Astrocyte (in vitro differentiated cells and primary cell): ENCODE measurements at regions not wholly inside any gene's neighbourhood (a gene's known extent, or its start where the extent isn't known, plus 50 kb on each side); places are given as distances from the start of the nearest gene placed in this dataset.

ENCODE experiments used
- DNase-seq: peaks from one replicate; pipeline ENCODE4 v3.0.0-alpha.2; 2010; ENCODE audit warnings: low read depth
- FAIRE-seq: peaks from 2 replicates; lab custom pipeline; 2011; peaks lifted over from hg19 to GRCh38; lab: Jason Lieb, UNC
- H2AFZ ChIP-seq: 2 replicates; pipeline ENCODE4 v1.6.0; 2012; ENCODE audit warnings: low read depth, low read length, inconsistent platforms
- H3K27ac ChIP-seq: 2 replicates; pipeline ENCODE4 v1.5.1; 2011; ENCODE audit warnings: low read depth, low read length, inconsistent platforms
- H3K27me3 ChIP-seq: 2 replicates; pipeline ENCODE4 v1.6.0; 2011; ENCODE audit warnings: low read length, inconsistent platforms; ENCODE audit not compliant: insufficient read depth
- H3K36me3 ChIP-seq: 2 replicates; pipeline ENCODE4 v1.5.1; 2011; ENCODE audit warnings: low read length, inconsistent platforms; ENCODE audit not compliant: insufficient read depth
- H3K4me1 ChIP-seq: 2 replicates; pipeline ENCODE4 v1.5.1; 2011; ENCODE audit warnings: low read length, inconsistent platforms; ENCODE audit not compliant: insufficient read depth
- H3K4me2 ChIP-seq: 2 replicates; pipeline ENCODE4 v1.6.0; 2012; ENCODE audit warnings: low read length, inconsistent platforms
- H3K4me3 ChIP-seq: 2 replicates; pipeline ENCODE4 v1.5.1; 2011; ENCODE audit warnings: low read depth, mild to moderate bottlenecking, low read length, inconsistent platforms; ENCODE audit not compliant: insufficient read depth
- H3K79me2 ChIP-seq: 2 replicates; pipeline ENCODE4 v1.6.0; 2012; ENCODE audit warnings: mild to moderate bottlenecking, low read length, inconsistent platforms; ENCODE audit not compliant: insufficient read depth
- H3K9ac ChIP-seq: 2 replicates; pipeline ENCODE4 v1.6.0; 2012; ENCODE audit warnings: mild to moderate bottlenecking, low read length, inconsistent platforms
- H3K9me3 ChIP-seq: 2 replicates; pipeline ENCODE4 v1.5.1; 2012; ENCODE audit warnings: low read depth, mild to moderate bottlenecking, low read length, inconsistent platforms; ENCODE audit not compliant: insufficient read depth
- H4K20me1 ChIP-seq: 2 replicates; pipeline ENCODE4 v1.6.0; 2012; ENCODE audit warnings: low read length, inconsistent platforms; ENCODE audit not compliant: insufficient read depth
- H3K27ac Mint-ChIP-seq: one replicate; pipeline ENCODE4 v1.8.0; 2021; ENCODE audit warnings: mild to moderate bottlenecking, mixed read lengths; ENCODE audit not compliant: unreplicated experiment
- H3K27me3 Mint-ChIP-seq: one replicate; pipeline ENCODE4 v1.8.0; 2021; ENCODE audit warnings: low read depth, mixed read lengths; ENCODE audit not compliant: unreplicated experiment
- H3K36me3 Mint-ChIP-seq: one replicate; pipeline ENCODE4 v1.8.0; 2021; ENCODE audit warnings: low read depth, mixed read lengths; ENCODE audit not compliant: unreplicated experiment
- H3K4me1 Mint-ChIP-seq: one replicate; pipeline ENCODE4 v1.8.0; 2021; ENCODE audit warnings: low read depth, mixed read lengths; ENCODE audit not compliant: unreplicated experiment
- H3K4me3 Mint-ChIP-seq: one replicate; pipeline ENCODE4 v1.8.0; 2021; ENCODE audit warnings: mild to moderate bottlenecking, moderate library complexity, mixed read lengths; ENCODE audit not compliant: unreplicated experiment
- H3K9me3 Mint-ChIP-seq: one replicate; pipeline ENCODE4 v1.8.0; 2021; ENCODE audit warnings: mild to moderate bottlenecking, mixed read lengths; ENCODE audit not compliant: unreplicated experiment
- EZH2 ChIP-seq: IDR thresholded peaks from 2 replicates; pipeline ENCODE4 v1.6.1; 2012; ENCODE audit warnings: mild to moderate bottlenecking, low read length, inconsistent platforms; ENCODE audit not compliant: insufficient read depth
- TF ChIP-seq, protein P1 (sequence below): IDR thresholded peaks from 2 replicates; pipeline ENCODE4 v1.5.1; 2011; ENCODE audit warnings: low read depth, mild to moderate bottlenecking, inconsistent platforms, low read length, moderate library complexity; ENCODE audit not compliant: insufficient read depth

GRCh38 chr3:150194513-150194912 lies 213.6 kb upstream of the TSC22D2 start:
- Histone ChIP-seq H3K27me3 (no peaks in the 10 kb centered on the region), H3K9ac (no peak overlapping the region), H3K36me3 (no peaks in the 10 kb centered on the region), H3K4me3 (no peak overlapping the region), H3K79me2 (no peaks in the 10 kb centered on the region), H2AFZ (no peak overlapping the region), H3K4me2 (no peak overlapping the region), H4K20me1 (no peaks in the 10 kb centered on the region), H3K4me1 (no peaks in the 10 kb centered on the region), H3K9me3 (no peaks in the 10 kb centered on the region), H3K27ac (no peak overlapping the region)
- FAIRE-seq (no peak), DNase-seq (no peak)
- Mint-ChIP-seq H3K9me3 (peaks cover 2% of the 10 kb centered on the region), H3K36me3 (no peaks in the 10 kb centered on the region), H3K4me1 (peaks cover 10% of the 10 kb centered on the region), H3K27me3 (no peaks in the 10 kb centered on the region), H3K27ac (no peak overlapping the region), H3K4me3 (no peak overlapping the region)
- no peak for TF ChIP-seq EZH2
- TF ChIP-seq, protein P1, sequence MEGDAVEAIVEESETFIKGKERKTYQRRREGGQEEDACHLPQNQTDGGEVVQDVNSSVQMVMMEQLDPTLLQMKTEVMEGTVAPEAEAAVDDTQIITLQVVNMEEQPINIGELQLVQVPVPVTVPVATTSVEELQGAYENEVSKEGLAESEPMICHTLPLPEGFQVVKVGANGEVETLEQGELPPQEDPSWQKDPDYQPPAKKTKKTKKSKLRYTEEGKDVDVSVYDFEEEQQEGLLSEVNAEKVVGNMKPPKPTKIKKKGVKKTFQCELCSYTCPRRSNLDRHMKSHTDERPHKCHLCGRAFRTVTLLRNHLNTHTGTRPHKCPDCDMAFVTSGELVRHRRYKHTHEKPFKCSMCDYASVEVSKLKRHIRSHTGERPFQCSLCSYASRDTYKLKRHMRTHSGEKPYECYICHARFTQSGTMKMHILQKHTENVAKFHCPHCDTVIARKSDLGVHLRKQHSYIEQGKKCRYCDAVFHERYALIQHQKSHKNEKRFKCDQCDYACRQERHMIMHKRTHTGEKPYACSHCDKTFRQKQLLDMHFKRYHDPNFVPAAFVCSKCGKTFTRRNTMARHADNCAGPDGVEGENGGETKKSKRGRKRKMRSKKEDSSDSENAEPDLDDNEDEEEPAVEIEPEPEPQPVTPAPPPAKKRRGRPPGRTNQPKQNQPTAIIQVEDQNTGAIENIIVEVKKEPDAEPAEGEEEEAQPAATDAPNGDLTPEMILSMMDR, result no peak

DNA sequence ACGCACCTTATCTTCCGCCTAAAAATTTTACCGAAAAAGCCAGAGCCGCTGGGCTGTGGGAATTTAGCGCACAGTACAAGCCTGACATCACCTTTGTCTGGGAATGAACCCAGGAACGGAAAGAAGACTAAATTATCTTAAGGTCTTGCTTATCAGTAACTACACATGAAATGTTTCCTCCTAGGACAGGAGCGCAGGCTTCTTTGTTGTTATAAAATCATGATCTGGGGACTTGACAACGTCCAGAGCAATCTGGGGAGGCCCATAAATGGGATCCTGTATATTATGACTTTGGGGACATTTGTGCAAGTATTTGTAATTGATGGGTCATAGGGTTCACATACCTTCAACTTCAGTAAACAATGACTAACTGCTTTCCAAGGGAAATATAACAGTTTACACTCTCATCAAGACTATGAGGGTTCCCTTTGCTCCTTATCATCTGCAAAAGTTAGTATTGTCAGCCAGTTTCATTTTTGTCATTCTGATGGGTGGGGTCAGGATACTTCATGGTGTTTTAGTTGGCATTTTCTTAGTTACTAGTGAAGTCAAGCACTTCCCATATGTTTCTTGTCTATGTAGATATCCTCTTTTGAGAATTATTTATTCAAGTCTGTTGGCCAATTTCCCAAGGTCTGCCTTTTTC lies 213.9 kb upstream of the PFN2 start:
- FAIRE-seq, result no peak
- no peaks in the 10 kb centered on the region for H3K27me3 Mint-ChIP-seq

More for the DNA sequence above, 213.9 kb upstream of the PFN2 start:
- Mint-ChIP-seq H3K4me1 (peaks cover 6% of the 10 kb centered on the region), H3K27ac (no peak overlapping the region), H3K4me3 (no peak overlapping the region), H3K9me3 (peaks cover 4% of the 10 kb centered on the region), H3K36me3 (no peaks in the 10 kb centered on the region)
- H4K20me1 ChIP-seq, result no peaks in the 10 kb centered on the region
- H3K9me3 ChIP-seq, result no peaks in the 10 kb centered on the region
- peak overlapping the region; percentile 93 for H3K4me2 ChIP-seq
- H2AFZ ChIP-seq, result peak overlapping the region; percentile 93
- H3K79me2 ChIP-seq, result no peaks in the 10 kb centered on the region
- H3K27ac ChIP-seq, result peak overlapping the region; percentile 70
- no peak for DNase-seq
- H3K4me3 ChIP-seq, result peak overlapping the region; percentile 65
- peak overlapping the region; percentile 83 for H3K9ac ChIP-seq
- peaks cover 21% of the 10 kb centered on the region for H3K4me1 ChIP-seq
- TF ChIP-seq EZH2, result no peak
- TF ChIP-seq, protein P1, result no peak
- no peaks in the 10 kb centered on the region for H3K27me3 ChIP-seq
- no peaks in the 10 kb centered on the region for H3K36me3 ChIP-seq
